Stimulated activated CD8-positive, alpha-beta memory T cell treated with anti-CD3 and anti-CD28 coated beads, Interleukin-4, amount 100 ng/mL, for 24 hours (primary cell): ENCODE measurements at regions not wholly inside any gene's neighbourhood (a gene's known extent, or its start where the extent isn't known, plus 50 kb on each side); places are given as distances from the start of the nearest gene placed in this dataset.
"Not testable (repeated sequence)": the region's sequence is repeated elsewhere in the genome, so short reads cannot be mapped to it uniquely, and the experiment has no call there.

ENCODE experiments used
- DNase-seq: peaks from one replicate; pipeline ENCODE4 v3.0.0-alpha.2; 2020; ENCODE audit warnings: low read depth

DNA sequence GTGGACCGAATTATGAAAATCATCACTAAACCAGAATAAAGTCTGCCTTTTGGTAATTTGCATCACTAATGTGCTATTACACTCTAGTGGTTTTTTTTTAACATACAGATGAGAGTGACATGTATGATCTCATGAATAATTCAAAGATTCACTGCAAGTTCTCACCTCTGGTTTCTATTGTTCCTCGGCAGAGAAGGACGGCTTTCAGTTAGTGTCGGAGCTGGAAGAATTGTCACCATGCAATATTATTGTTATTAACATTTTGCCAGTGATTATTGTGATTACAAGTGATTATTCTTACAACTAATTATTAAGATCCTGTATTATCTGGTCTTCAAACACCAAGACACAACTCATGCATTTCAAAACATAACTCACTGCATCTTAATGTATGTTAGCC lies 366.6 kb upstream of the RPS23 start:
- no peak for DNase-seq

DNA sequence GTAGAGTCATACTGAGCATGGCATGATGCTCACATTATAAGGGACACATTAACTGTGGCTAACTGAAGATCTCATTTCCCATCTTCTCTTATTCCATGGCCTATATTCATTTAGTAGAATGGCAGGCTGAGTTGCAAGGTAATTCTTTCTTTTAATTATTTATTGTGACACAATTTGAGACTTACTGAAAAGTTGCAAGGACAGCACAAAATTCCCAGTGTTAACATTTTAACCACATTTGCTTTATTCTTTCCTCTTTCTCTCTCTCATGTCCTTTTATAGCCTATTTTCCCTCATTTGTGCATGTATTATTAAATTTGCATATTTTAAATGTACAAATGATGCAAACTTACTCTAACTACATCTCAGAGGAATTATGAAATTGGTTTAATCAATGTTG lies 366.1 kb upstream of the RPS23 start:
- DNase-seq = no peak

DNA sequence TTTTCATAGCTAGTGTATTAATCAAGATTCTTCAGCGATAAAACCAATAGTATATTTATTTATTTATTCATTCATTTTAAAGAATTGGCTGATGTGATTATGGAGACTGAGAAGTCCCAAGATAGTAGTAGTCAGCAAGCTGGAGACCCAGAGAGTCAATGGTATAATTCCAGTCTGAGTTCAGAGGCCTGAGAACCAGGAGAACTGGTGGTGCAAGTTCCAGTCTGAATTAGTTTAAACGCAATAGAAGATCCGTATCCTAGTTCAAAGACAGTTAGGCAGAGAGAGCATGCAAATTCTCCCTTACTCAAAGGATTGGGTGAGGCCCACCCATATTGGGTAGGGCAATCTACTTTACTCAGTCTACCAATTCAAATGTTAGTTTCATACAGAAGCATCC lies 364.2 kb upstream of the RPS23 start:
- no peak for DNase-seq

DNA sequence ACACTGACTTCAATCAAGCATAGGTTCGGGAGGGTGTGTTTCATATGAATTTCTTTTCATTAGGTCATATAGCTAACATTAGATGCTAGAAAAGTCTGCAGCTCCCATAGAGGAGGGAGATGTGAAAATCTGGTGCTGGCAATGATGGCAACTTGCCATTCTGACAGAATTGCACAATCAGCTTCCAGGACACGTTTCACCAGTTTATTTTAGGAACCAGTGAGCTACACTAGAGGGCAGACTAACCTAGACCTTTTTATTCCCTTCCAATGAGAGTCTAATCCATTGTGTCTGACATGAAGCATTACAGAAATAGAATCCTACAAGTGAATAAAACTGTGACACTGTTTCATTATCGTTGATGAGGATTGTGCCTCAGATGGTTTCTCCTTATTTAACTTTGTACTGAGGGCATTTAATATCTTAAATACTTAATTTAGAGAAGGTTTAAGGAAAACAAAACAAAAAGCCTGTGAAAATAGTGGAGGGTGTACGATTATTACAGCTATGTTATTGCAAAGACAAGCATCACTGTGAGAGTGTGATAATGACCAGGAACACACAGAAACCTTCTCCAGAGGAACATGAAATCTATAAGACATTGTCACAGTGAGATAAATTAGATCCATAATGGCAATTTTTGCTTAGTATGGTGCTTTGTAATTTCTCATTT lies 363.3 kb upstream of the RPS23 start:
- no peak for DNase-seq

DNA sequence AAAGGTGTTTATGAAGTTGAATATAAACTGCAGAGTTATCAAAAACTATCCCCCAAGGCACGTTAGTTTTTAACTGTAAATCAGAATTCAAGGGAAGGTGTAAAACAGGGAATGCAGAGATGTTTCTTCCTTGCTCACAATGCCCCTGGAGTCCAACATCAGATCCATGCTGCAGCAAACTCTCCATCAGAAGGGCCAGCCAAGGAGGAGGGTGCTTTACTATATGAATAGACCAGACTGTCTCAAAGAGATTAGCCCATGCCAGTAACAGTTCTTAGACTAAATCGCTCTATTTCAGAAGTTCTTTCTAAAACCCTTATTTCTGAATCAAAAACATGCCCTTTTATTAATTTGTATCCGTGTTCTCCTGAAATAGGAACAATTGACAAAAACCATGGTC lies 362.8 kb upstream of the RPS23 start:
- no peak for DNase-seq

DNA sequence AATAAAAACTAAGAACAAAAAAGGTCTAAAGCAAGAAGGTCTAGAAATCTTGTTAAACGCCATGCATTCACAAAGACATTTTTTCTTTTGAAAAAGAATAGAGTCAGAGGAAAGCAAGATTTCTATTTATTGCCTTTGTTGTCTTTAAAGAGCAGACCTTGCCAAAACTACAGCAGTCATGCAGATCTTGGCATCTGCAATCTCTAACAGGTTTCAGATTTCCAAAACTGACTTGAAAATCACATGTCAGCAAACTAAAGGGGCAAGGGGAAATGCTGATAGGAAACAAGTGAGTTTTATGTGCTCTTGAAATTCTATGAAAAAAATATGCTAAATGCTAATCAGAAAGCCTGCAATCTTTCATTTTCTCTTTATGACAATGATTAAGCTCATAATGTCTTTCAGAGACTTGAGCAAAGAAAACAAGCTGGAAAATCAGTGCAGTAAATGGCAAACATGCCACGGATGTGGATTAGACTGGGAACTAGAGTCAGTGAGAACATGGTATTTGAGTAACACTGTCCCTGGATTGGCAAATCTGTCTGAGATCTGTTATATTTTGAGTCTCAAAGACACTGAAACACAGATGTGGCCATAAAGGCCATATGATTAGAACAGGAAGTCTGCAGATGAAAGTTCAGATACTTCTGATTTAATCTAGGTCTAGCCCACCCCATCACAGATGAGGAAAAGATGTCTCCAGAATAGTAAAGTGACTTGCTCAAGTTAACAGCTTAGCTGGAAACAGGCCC lies 361.4 kb upstream of the RPS23 start:
- DNase-seq = no peak

DNA sequence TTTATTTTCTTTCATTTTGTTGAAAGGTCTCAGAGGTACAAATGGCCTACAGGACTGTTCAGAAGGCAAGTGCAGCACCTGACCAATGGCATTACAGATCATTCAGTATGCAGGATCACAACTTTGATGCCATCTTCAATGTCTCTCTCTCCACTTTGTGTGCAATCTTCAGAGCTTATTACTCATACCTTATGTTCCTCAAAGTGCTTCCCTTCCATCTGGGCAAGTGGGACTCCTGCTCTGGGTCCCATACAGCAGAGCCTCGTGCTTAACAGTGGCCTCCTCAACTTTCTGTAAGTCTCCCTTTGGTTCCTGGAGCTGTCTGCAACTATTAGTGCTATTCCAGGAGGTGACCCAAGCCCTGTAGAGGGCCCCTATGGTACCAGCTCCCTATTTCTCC lies 358.4 kb upstream of the RPS23 start:
- DNase-seq = no peak

DNA sequence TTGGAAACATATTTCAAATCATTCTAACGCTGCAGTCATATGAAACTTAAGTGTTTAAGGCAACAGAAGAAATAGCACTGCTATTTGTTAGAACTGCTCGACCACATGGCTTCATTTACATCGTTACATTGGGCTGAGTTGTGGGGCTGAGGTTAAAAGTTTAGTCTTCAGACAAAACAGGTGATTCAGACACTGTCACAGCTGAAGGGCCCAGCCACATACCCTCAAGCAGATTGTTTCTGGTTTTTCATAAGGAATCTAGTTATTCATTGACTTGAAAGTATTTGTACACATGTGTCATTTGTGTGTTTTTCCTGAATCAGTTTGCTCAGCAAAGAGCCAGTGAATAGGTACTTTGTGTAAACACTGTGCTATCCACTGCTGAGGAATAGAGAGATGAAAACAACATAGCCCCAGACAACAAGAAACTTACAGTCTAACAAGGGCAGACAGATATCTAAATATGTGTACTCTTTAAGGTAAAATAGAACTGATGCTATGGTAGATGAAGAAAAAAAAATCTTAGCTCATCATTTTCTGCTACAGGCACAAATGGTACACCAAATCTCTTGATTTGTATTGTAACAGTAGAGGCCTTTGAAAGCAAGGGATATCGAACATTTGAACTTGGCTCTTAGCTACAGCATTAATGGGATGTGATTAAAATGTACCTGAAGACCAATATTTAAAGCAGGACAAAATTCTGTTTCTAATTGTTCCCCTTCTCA lies 357.6 kb upstream of the RPS23 start:
- no peak for DNase-seq

DNA sequence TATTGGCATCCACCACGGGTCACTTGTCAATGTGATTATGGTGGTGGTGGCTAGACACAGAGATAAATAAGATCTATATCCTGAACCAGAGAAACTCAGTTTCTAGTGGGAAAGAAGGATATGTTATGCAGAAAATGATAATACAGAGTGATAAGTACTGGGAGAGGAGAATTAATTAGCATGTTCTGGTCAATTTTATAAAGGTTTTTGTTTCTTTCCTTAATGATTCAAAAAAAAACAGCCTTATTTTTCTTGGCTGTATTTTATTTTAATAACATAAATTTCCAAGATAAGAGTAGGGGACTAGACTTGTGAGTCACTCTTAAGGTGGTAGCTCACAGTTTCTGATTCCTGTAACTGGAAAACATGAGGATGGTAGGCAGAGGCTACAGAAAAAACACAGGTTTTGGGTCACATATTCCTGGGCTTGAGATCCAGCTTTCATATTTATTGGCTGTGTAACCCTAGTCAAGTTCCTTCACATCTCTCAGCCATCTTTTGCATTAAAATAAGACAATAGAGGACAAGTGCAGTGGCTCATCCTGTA lies 350.3 kb upstream of the RPS23 start:
- DNase-seq = no peak

DNA sequence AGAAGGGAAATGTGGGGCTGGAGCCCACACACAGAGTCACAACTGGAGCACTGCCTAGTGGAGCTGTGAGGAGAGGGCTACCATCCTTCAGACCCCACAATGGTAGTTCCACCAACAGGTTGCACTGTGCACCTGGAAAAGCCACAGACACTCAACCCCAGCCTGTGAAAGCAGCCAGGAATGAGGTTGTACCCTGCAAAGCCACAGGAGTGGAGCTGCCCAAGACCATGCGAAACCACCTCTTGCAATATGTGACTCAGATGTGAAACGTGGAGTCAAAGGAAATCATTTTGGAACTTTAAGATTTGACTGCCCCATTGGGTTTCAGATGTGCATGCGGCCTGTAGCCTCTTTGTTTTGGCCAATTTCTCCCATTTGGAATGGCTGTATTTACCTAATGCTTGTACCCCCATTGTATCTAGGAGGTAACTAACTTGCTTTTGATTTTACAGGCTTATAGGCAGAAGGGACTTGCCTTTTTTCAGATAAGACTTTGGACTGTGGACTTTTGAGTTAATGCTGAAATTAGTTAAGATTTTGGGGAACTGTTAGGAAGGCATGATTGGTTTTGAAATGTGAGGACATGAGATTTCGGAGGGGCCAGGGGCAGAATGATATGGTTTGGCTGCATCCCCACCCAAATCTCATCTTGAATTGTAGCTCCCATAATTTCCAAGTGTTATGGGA lies 348.9 kb upstream of the RPS23 start:
- not testable (repeated sequence) for DNase-seq

DNA sequence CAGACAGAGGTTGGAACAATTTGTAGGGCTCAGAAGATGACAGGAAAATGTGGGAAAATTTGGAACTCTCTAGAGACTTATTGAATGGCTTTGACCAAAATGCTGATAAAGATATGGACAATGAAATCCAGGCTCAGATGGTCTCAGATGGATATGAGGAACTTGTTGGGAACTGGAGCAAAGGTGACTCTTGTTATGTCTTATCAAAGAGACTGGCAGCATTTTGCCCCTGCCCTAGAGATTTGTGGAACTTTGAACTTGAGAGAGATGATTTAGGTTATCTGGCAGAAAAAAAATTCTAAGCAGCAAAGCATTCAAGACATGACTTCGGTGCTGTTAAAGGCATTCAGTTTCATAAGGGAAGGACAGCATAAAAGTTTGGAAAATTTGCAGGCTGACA lies 347.9 kb upstream of the RPS23 start:
- DNase-seq = not testable (repeated sequence)

DNA sequence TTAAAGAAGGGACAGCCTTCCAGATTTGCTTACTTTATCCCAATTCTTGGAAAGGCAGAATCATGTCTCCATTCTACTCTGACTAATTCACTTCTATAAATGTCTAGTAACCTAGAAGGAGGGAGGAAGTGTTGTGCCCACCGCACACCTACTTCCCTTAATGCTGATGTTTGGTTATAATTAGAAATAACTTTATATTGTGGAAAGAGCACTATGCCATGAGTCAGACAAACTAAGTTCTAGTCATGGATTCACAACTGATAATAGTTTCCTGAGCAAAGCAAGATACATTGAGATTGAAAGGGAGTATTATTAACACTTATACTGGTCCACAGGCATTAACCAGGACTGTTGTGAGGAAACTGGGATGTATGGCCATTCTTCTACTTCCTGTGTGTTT lies 345.9 kb upstream of the RPS23 start:
- no peak for DNase-seq

DNA sequence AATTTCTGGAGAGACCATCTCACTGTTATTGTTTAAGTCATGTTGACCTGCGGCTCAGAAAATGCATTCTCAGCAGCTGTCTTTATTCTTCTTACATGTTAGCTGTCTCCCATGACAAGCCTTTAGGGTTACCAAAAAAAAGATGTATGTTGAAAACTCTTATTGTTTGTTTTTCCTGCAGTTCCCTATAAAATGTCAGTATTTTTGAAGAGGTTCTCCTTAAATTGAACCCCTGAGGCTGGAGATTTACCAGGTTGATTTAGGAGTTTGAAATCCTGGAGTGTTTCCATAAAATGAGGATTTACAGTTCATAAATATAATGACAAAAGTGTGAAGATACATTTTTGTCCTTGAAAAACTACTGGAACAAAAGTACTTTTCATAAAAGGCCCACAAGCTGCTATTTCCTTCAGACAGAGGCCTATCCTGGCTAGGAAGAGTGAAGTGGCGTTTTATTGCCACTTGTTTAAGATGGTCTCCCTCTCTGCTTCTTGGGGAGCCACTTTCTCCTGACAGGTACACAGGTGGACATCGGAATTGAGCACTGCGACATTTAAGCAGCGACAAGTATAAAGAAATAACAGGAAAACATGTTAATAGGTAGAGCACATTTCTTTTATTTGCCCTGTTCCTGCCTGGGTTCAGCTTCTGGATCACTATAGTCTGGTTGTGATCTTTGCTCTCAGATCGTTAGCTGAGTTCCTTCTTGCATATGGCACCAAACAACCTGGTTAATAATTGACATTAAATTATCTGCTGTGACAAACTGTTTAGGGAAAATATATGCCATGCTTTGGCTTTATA lies 344.8 kb upstream of the RPS23 start:
- DNase-seq = no peak

DNA sequence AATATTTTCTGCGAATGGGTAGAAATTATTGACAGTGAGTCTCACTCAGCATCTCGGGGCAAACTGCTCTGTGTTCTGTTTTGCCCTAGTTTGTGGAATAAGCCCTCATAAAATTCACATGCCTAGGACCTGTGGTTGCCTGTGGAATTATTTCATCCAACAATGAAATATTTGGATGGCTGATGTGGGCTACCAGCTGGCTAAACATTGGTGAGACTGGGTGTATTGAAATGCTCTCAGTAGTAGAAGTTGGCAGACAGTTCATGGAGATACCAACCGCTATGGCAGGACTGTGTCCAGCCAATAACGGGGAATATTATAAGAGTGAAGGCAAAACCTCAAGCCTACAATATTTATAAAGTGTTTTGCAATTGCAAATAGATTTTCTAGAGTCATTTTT lies 344.1 kb upstream of the RPS23 start:
- DNase-seq = no peak

DNA sequence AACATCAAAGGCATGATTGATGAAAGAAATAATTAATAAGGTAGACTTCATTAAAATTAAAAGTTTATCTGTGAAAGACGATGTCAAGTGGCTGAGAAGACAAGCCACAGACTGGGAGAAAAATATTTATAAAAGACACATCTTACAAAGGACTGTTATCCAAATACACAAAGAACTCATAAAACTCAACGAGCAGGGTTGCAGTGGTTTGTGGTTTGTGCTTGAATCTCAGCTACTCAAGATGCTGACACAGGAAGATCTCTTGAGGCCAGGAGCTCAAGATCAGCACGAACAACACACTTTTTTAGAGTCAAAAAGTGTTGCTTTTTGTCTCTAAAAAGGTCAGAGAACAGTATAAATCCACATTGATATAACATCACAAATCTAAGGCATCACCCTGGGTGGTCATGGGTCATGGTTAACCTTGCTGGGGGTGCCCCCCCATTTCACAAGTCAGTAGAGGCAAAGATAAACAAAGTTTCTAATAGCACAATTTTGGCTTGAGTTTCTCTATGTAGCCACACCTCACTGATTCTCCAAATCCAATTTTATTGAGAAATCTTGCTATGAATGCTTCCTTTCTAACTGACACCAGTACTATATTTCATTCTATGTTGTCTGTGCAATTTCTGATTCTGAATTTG lies 342.9 kb upstream of the RPS23 start:
- DNase-seq = no peak

DNA sequence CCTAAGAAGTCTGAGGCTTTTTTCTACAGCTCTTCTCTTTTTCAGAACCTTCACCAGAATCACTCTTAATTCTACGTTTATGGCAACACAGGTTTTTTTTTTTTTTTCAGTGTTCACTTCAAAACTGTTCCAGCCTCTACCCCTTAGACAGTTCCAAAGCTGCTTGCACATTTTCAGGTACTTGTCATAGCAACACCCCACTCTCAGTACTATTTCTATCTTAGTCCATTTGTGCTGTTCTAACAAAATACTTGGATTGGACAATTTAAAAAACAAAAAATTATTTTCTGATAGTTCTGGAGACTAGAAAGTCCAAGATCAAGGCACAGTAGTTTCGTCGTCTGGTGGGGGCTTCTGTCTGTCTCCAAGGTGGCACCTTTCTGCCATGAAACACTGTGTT lies 340.9 kb upstream of the RPS23 start:
- no peak for DNase-seq

DNA sequence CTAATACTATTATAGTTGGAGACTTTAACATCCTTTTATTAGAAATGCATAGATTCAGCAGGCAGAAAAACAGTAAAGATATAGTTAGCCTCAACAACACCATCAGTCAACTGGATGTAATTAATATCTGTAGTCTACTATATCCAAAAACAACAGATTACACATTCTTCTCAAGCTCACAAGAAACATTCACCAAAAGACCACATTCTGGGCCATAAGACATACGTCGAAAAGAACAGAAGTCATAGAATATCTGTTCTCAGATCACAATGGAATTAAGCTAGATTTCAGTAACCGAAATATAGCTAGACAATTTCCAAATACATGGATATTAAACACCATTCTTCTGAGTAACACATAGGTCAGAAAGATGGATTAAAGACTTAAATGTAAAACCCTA lies 336.6 kb upstream of the RPS23 start:
- DNase-seq = no peak

DNA sequence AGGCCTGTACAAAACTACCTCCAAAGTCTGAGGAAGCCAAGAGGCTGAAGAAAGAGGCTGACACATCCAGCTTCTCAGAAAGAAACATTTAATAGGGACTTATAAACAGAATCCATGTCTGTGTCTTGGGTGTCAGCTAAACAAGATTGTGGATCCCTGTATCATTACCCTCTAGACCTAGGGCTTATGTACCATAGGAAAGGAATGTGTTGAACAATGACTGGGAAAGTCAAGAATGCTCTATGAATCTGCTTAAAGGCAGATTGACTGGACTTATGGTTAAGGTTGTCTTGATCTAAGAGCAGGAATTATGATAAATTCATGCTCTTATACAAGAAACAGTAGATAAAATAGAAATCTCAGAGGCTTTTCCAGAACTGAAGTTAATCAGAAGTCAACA lies 335.7 kb upstream of the RPS23 start:
- DNase-seq = no peak

DNA sequence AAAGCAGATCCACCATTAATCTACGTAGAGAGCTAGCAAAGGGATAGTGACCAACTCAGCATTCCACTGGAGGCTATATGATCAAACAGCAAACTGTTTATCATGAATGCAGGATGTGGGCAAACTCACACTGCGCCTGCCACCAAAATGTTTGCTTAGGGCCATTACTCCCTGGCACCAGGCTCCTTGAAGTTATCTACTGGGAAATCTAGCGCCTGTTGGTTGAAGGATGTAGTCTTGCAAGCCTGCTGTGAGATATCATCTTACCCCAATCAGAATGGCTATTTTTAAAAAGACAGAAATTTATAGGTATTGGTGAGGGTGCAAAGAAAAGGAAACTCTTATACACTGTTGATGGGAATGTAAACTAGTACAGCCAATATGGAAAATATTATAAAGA lies 332.5 kb upstream of the RPS23 start:
- DNase-seq = no peak

DNA sequence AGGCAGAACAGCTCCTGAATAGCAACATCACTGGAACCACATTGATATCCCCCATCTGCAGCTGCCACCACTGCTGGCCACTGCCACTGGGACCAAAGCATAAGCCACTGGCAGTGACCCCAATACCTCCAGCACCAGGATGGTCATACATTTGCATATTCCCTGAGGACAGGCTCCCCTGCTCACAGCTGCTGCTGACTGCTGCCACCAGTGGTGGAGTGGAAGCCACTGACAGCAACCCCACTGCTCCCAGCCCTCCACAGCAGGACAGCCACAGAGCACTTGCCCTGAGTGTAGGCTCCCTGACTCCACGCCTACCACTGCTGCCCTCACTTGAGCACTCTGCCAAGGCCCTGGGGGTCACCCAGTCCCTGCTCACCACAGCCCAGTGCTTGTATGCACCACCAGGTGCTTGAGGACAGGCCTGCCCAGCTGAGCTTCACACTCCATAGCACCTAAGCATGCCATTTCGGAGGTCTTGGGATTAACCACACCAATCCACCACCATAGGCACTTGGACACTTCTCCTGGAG lies 327.4 kb upstream of the RPS23 start:
- DNase-seq = no peak
